ENCODE measurements at regions not wholly inside any gene's neighbourhood (a gene's known extent, or its start where the extent isn't known, plus 50 kb on each side); places are given as distances from the start of the nearest gene placed in this dataset.

DNA sequence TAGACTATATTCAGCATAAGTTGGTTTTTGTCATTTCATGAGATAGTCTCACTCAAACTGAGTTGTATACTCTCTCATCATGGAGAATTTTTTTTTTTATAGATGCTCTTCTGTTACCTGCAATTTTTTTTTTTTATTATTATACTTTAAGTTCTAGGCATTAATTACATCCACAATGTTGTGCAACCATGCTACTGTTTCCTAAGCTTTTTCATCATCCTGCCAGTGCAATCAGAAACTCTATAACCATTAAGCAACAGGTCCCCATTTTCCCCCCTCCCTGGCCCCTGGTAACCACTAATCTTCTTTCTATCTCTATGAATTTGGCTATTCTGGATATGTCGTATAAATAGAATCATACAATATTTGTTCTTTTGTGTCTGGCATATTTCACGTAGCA lies 321.6 kb downstream of the STIM2 start:
- H3K27ac ChIP-seq (replicated peaks): no peak overlapping the region
- no peak overlapping the region for H3K4me3 ChIP-seq (replicated peaks; ENCODE audit: insufficient read depth, low read length)
- TF ChIP-seq POLR2AphosphoS5 (IDR thresholded peaks at IDR 0.05; ENCODE audit: low read depth): no peak
- no peak for TF ChIP-seq GABPA (IDR thresholded peaks at IDR 0.05; ENCODE audit: low read depth)
- no peaks in the 10 kb centered on the region for H3K27me3 ChIP-seq (ENCODE audit: insufficient read depth, poor library complexity, severe bottlenecking)
- DNase-seq (ENCODE audit: low read depth in 1 of 2, low spot score in 1 of 2): no peak

DNA sequence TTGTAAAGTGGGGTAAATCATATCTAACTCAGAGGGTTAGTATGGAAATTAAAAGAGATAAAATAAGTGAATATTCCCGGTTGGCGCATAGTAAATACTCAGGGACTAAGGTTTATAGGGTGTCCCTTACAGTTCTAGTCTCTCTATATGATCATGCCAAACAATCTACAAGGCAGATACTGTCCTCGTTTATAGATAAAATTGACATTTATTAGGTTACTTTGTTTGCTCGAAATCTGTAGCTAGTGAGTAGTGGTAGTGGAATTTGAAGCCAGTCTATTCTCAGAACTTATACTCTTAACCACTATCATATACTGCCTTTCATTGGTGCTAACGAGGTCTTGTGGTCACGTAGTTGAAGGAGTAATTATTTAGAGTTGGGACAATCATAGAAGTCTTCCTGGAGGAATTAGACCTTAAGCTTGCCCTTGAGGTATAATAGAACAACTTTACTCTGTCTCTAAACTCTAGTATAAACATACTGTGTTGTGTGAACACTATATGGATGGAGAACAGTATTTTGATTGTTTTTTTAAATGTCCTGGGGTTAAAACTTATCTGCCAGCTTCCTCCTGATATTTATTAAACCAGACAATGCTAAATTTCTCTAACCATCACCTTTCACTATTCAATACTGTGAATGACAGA lies 324.0 kb downstream of the STIM2 start:
- H3K27me3 ChIP-seq (ENCODE audit: insufficient read depth, poor library complexity, severe bottlenecking): no peaks in the 10 kb centered on the region
- TF ChIP-seq, protein P1, sequence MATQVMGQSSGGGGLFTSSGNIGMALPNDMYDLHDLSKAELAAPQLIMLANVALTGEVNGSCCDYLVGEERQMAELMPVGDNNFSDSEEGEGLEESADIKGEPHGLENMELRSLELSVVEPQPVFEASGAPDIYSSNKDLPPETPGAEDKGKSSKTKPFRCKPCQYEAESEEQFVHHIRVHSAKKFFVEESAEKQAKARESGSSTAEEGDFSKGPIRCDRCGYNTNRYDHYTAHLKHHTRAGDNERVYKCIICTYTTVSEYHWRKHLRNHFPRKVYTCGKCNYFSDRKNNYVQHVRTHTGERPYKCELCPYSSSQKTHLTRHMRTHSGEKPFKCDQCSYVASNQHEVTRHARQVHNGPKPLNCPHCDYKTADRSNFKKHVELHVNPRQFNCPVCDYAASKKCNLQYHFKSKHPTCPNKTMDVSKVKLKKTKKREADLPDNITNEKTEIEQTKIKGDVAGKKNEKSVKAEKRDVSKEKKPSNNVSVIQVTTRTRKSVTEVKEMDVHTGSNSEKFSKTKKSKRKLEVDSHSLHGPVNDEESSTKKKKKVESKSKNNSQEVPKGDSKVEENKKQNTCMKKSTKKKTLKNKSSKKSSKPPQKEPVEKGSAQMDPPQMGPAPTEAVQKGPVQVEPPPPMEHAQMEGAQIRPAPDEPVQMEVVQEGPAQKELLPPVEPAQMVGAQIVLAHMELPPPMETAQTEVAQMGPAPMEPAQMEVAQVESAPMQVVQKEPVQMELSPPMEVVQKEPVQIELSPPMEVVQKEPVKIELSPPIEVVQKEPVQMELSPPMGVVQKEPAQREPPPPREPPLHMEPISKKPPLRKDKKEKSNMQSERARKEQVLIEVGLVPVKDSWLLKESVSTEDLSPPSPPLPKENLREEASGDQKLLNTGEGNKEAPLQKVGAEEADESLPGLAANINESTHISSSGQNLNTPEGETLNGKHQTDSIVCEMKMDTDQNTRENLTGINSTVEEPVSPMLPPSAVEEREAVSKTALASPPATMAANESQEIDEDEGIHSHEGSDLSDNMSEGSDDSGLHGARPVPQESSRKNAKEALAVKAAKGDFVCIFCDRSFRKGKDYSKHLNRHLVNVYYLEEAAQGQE (IDR thresholded peaks at IDR 0.05; ENCODE audit: insufficient replicate concordance, low read depth): no peak
- TF ChIP-seq, protein P2, sequence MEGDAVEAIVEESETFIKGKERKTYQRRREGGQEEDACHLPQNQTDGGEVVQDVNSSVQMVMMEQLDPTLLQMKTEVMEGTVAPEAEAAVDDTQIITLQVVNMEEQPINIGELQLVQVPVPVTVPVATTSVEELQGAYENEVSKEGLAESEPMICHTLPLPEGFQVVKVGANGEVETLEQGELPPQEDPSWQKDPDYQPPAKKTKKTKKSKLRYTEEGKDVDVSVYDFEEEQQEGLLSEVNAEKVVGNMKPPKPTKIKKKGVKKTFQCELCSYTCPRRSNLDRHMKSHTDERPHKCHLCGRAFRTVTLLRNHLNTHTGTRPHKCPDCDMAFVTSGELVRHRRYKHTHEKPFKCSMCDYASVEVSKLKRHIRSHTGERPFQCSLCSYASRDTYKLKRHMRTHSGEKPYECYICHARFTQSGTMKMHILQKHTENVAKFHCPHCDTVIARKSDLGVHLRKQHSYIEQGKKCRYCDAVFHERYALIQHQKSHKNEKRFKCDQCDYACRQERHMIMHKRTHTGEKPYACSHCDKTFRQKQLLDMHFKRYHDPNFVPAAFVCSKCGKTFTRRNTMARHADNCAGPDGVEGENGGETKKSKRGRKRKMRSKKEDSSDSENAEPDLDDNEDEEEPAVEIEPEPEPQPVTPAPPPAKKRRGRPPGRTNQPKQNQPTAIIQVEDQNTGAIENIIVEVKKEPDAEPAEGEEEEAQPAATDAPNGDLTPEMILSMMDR (IDR thresholded peaks at IDR 0.05; ENCODE audit: insufficient read depth, low read length): no peak
- TF ChIP-seq SPI1 (IDR thresholded peaks at IDR 0.05; ENCODE audit: borderline replicate concordance, low read depth): no peak
- TF ChIP-seq POLR2AphosphoS5 (IDR thresholded peaks at IDR 0.05; ENCODE audit: low read depth): no peak
- TF ChIP-seq GABPA (IDR thresholded peaks at IDR 0.05; ENCODE audit: low read depth): no peak
- H3K4me3 ChIP-seq (replicated peaks; ENCODE audit: insufficient read depth, low read length): no peak overlapping the region
- H3K27ac ChIP-seq (replicated peaks): no peak overlapping the region
- no peak for DNase-seq (ENCODE audit: low read depth in 1 of 2, low spot score in 1 of 2)

DNA sequence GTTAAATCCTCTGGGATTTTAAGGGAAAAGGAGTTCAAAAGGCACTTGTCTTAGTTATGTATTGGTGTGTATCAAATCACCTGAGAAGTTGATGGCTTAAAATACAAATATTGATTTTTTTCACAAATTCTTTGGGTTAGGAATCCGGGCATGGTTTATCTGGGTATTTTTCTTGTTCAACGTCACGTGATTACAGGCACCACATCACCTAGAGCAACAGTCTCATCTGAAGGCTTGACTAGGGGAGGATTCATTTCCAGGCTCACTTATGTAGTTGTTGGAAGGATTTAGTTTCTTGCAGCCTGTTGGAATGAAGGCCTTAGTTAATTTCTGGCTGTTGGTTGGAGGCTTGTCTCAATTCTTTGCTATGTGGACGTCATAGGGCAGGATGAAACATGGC lies 326.1 kb downstream of the STIM2 start:
- Histone ChIP-seq H3K27ac (replicated peaks) (no peak overlapping the region), H3K4me3 (replicated peaks; ENCODE audit: insufficient read depth, low read length) (no peak overlapping the region), H3K27me3 (ENCODE audit: insufficient read depth, poor library complexity, severe bottlenecking) (no peaks in the 10 kb centered on the region)
- TF ChIP-seq, protein P2 (IDR thresholded peaks at IDR 0.05; ENCODE audit: insufficient read depth, low read length): no peak
- TF ChIP-seq, protein P1 (IDR thresholded peaks at IDR 0.05; ENCODE audit: insufficient replicate concordance, low read depth): no peak
- TF ChIP-seq SPI1 (IDR thresholded peaks at IDR 0.05; ENCODE audit: borderline replicate concordance, low read depth): no peak
- TF ChIP-seq GABPA (IDR thresholded peaks at IDR 0.05; ENCODE audit: low read depth): no peak
- no peak for TF ChIP-seq POLR2AphosphoS5 (IDR thresholded peaks at IDR 0.05; ENCODE audit: low read depth)
- no peak for DNase-seq (ENCODE audit: low read depth in 1 of 2, low spot score in 1 of 2)

DNA sequence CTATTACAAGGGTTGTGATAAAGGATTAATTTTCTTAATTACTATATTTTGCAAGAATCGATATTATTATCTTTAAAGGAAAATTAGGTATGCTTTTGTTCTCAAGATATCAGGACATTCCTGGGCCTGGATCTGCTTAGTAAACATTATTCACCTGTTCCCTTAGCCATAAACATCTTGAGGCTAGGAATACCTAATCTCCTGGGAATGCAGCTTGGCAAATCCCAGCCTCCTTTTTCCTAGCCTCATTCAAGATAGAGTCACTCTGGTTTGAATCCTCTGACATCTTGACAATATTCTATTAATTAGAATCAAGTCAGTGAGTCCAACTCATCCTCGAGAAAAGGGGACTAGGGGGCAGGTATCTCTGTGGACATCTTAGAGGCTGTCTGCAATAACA lies 327.1 kb downstream of the STIM2 start:
- no peak for DNase-seq (ENCODE audit: low read depth in 1 of 2, low spot score in 1 of 2)
- H3K27me3 ChIP-seq (ENCODE audit: insufficient read depth, poor library complexity, severe bottlenecking): no peaks in the 10 kb centered on the region

More for the DNA sequence above, 327.1 kb downstream of the STIM2 start:
- no peak for TF ChIP-seq GABPA (IDR thresholded peaks at IDR 0.05; ENCODE audit: low read depth)
- no peak for TF ChIP-seq POLR2AphosphoS5 (IDR thresholded peaks at IDR 0.05; ENCODE audit: low read depth)
- TF ChIP-seq, protein P2 (IDR thresholded peaks at IDR 0.05; ENCODE audit: insufficient read depth, low read length): no peak
- TF ChIP-seq, protein P1 (IDR thresholded peaks at IDR 0.05; ENCODE audit: insufficient replicate concordance, low read depth): no peak
- TF ChIP-seq SPI1 (IDR thresholded peaks at IDR 0.05; ENCODE audit: borderline replicate concordance, low read depth): no peak
- Histone ChIP-seq H3K27ac (replicated peaks) (no peak overlapping the region), H3K4me3 (replicated peaks; ENCODE audit: insufficient read depth, low read length) (no peak overlapping the region)

Data from HL-60 (cell line).